Glomerular endothelial cell (primary cell): ENCODE measurements at regions not wholly inside any gene's neighbourhood (a gene's known extent, or its start where the extent isn't known, plus 50 kb on each side); places are given as distances from the start of the nearest gene placed in this dataset.
"Not testable (repeated sequence)": the region's sequence is repeated elsewhere in the genome, so short reads cannot be mapped to it uniquely, and the experiment has no call there.

Experiments
- DNase-seq: peaks from one replicate; pipeline ENCODE4 v3.0.0-alpha.2; 2011; ENCODE audit warnings: low read depth, low spot score; ENCODE audit errors: extremely low read depth

DNA sequence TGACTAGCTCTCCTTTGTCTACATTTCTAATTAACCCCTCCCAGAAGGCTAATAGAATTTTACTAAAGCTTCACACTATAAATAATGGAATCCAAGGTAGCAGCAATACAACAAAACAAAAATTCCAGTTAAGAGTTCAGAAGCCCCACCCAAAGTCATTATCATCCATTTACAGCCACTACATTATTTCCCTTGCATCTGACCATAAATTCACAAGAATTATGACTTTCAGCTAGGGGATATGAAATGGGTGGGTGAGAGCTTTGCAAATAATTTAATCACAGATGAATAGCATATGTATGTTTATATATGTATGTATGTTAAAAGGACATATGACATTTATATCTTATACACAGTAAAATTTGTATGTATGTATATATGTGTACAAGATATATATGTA is 65.3 kb upstream of the PTGDR start:
- DNase-seq = no peak

GRCh38 chr14:52190337-52190931 is 77.1 kb upstream of the PTGDR start:
- no peak for DNase-seq

GRCh38 chr14:52189325-52189724 is 78.2 kb upstream of the PTGDR start:
- DNase-seq = no peak

- DNase-seq = no peak
These were observed 79.1 kb upstream of the PTGDR start for GRCh38 chr14:52188381-52188780.

DNA sequence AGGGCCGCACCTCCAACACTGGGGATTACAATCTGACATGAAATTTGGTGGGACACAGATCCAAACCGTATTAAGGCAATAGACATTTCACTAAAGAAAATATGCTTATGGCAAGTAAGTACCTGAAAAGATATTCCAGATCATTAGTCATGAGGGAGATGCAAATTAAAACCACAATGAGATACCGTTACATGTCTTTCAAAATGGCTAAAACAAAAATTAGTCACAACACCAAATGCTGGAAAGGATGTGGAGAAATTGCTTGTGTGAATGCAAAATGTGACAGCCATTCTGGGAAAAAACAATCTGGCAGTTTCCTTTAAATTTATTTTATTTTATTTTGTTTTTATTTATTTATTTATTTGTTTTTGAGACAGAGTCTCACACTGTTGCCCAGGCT is 82.3 kb upstream of the PTGDR start:
- DNase-seq = no peak

DNA sequence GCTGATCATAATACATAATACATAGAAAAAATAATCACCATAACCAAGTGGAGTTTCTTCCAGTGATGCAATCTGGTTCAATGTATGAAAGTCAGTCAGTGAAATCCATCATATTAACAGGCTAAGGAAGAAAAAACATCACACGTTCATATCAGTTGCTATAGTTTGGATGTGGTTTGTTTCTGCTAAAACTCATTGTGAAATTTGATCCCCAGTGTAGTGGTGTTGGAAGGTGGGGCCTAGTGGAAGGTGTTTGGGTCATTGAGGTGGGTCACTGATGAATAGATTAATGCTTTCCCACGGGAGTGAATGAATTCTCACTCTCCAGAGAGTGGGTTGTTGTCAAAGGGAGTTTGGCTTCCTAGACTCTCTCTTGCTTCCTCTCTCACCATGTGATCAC is 84.6 kb upstream of the PTGDR start:
- no peak for DNase-seq

DNA sequence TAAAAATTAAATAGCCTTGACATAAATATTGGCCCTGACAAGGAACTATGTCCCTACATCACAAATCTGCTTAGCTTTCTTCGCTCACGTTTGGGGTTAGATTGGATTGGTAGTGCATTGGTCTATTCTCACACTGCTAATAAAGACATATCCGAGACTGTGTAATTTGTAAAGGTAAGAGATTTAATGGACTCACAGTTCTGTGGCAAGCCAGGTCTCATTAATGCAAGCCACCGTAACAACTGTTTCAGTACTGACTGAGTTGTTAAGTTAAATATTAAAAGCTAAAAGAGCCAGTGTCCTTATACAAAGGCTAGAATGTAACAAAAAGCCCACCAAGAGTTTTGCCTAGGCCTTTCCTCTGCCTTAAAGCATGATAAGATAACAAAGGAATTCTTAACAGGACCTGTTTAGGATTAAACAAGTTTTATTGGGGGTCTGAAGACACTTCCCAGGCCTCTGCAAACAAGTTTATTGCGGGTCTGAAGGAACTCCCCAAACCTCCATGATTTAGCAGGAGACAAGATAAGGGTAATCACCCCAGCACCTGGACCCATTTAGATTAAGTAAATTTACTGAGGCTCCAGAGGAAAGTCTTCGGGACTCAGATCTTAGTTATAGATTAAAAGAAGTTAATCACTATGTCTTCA is 88.2 kb upstream of the PTGDR start:
- DNase-seq = no peak

DNA sequence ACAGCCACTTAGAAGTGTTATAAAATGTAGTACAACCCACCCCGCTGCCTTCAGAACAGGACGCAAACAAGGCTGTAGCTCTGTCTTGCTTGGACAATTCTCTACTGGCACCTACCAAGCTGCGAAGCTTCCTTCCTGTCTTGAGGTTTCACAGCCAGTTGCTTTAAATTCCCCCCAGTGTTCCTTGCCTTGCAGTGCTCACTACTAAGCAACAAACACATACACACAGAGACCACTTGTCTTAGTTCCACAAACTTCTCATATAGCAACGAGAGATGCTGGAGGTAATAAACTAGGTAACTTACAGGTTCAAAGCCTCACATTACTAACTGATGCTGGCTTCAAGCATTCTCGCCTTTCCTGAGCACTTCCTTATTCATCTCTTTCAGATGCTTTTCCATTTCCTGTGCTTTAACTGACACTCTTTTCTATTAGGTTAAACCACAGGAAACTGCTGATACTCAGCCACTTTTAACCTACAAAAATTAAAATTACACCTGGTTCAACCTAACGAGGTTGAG is 91.5 kb upstream of the PTGDR start:
- no peak for DNase-seq

GRCh38 chr14:52171932-52172331 is 95.6 kb upstream of the PTGDR start:
- DNase-seq = not testable (repeated sequence)

- no peak for DNase-seq
These were observed 98.0 kb upstream of the NID2 start for GRCh38 chr14:52166822-52167221.

DNA sequence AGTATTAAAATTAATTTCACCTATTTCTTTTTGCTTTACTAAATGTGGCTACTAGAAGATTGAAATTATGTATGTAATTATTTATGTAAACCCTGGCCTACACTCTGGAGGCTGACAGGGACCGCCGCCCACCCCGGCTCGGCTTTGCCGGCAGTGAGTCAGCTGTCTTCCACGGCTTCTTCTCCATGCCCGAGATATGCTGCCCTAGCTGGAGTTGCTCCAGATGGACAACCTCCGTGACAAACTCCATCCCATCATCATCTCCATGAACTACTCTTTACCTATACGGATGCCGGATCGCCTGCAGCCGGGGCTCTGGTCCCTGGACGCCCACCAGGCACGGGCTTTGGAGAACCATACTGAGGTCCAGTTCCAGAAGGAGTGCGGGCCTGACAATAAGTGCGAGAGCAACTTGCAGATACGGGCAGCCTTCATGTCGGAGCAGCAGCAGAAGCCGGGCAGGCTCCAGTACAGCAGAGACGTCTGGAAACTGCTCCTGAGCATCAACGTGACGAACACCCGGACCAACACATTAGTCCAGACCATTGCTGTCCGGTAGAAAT is 86.9 kb upstream of the NID2 start:
- DNase-seq = no peak

DNA sequence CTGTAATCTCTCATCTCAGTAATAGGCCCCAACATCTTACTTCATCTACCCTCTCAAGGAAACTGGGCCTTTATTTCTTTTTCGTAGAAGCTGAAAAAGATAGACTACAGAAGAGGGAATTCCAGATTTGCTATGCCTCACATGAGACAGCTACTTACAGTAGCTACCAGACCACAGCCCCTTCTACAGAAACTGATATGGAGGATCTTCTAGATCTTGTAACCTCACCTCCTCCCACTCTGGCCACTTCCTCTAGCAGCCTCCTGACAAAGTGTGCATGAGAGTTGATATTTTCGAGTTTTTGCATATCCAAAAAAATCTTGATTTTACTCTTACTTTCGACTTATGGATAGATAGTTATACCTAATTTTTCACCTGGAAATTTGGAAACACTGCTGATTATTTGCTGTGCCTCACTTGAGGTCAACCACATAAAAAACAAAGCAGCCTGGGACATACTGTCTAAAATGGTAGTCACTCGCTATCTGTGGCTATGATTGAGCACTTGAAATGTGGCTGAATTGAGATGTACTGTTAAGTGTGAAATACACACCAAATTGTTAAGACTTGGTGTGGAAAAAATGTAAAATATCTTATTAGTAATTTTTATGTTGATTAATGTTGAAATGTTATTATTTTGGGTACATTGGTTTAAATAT is 86.3 kb upstream of the NID2 start:
- DNase-seq = no peak

DNA sequence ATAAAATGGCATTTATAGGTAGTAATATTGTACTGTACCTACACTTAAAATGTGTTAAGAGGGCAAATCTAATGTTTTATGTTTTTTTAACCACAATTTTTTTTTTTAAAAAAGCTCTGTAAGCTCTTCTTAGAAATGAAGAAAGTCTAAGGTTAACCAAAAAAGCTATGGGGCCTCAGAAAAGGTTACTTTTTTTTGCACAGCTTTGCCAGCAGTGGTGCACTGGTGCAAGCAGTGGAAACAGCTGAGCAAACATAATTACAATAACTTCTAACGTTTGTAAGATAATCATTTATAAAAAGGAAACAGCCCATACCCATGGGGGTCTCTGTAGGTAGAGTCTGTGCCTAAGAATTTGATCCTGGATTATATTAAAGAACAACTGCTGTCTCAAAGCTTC is 85.1 kb upstream of the NID2 start:
- no peak for DNase-seq

- no peak for DNase-seq
These were observed 81.3 kb upstream of the NID2 start for GRCh38 chr14:52150162-52150561.

GRCh38 chr14:52148371-52148770 is 79.5 kb upstream of the NID2 start:
- DNase-seq = no peak

GRCh38 chr14:52146504-52146903 is 77.6 kb upstream of the NID2 start:
- no peak for DNase-seq

DNA sequence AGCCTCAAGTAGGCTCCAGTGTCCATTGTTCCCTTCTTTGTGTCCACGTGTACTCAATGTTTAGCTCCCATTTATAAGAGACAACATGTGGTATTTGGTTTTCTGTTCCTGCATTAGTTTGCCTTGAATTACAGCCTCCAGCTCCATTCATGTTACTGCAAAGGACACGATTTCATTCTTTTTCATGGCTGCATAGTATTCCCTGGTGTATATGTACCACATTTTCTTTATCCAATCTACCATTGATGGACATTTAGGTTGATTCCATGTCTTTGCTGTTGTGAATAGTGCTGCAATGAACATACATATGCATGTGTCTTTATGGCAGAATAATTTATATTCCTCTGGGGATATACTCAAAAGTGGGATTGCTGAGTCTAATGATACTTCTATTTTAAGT is 75.2 kb upstream of the NID2 start:
- DNase-seq = not testable (repeated sequence)

GRCh38 chr14:52142504-52142903 is 73.6 kb upstream of the NID2 start:
- no peak for DNase-seq

GRCh38 chr14:52131640-52132320 is 62.9 kb upstream of the NID2 start:
- peak; percentile 90 for DNase-seq

DNA sequence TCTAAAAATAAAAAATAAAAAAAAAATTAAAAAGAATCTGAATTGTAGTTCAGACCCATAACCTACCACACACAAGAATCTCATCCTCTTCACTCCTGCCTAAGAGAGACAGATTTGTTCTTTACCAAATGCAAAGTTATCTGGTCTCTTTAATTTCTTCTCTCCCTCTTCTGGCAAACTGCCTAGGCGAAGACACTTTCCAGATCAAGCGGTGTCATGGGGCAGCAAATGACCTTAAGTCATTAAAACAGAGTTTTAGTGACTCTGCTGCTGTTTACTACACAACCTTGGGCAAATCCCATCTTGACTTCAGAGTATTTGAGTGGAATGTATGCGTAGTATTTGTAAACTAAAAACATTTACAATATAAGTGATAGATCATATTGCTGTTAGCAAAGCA is 60.9 kb upstream of the NID2 start:
- DNase-seq = no peak

DNA sequence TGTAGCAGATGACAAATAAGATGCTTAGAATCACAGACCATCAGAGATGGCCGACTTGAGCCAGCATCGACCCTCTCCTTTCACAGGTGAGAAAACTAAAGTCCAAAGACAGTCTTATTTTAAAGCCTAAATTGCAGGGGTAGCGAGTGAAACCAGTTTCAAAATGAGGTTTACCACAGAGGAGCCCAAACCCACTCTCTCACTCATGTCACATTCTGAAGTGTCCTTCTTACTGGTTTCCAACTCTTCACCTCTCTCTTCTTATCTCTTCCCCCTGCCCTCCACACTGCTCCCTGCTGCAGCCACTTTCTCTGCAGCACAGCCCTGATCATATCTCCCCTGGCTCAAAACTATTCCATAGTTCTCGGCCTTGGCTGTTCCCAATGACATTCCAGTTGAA is 57.0 kb upstream of the NID2 start:
- DNase-seq = no peak
